ENCODE measurements at regions not wholly inside any gene's neighbourhood (a gene's known extent, or its start where the extent isn't known, plus 50 kb on each side); places are given as distances from the start of the nearest gene placed in this dataset.
A peak's percentile ranks its signal among the peaks of the same experiment; 100 is the strongest.

GRCh38 chr1:222890716-222891115, 75.9 kb downstream of the DISP1 start:
- H3K4me1 ChIP-seq (ENCODE audit: control insufficient read depth, insufficient read depth, low read depth, low read length), result peaks cover 3% of the 10 kb centered on the region

DNA sequence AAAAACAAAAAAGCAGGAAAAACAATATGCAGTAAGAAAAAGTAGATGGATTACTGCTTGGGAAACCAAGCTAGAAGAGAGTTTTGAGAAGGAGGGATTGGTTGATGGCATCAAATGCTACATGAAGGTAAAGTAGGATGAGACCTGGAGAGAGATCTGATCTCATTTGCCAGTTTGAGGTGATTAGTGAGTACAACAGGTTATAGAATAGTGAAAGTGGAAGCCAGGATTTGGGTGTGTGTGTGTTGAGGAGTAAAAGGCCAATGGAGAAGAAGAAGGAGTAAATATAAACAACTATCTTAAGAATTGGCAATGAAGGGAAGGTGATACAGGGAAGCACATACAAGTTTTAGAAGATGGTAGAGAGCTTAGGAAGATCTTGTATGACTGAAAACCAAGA, 76.7 kb downstream of the DISP1 start:
- H2BK120ac ChIP-seq (ENCODE audit: low read depth, low read length), result no peak overlapping the region
- H3K4me2 ChIP-seq (ENCODE audit: low read length, poor library complexity, severe bottlenecking), result no peak overlapping the region
- H3K79me1 ChIP-seq (replicated peaks; ENCODE audit: low read length, poor library complexity, severe bottlenecking), result peaks cover 17% of the 10 kb centered on the region
- peak overlapping the region; percentile 60 for H3K27ac ChIP-seq (ENCODE audit: low read length, poor library complexity, severe bottlenecking)
- peaks cover 0 to 4% of the 10 kb centered on the region in 2 experiments for H3K36me3 ChIP-seq (ENCODE audit: control insufficient read depth in 1 of 2, insufficient read depth in 2 of 2, low read depth in 1 of 2, low read length in 2 of 2)
- H2BK12ac ChIP-seq (ENCODE audit: low read length in 2 of 2), result no peak overlapping the region
- H3K9ac ChIP-seq (ENCODE audit: low read length), result no peak overlapping the region
- H3K23ac ChIP-seq (ENCODE audit: low read length in 2 of 2), result no peak overlapping the region
- peak; percentile 18 for DNase-seq
- no peak overlapping the region for H4K8ac ChIP-seq (ENCODE audit: low read length)
- no peak overlapping the region for H4K91ac ChIP-seq (ENCODE audit: low read length)
- H3K4me3 ChIP-seq (ENCODE audit: insufficient read depth in 1 of 2, low read depth in 1 of 2, low read length in 2 of 2), result no peak overlapping the region
- peak overlapping the region in 1 of 2 experiments; percentile 1 for H3K18ac ChIP-seq (ENCODE audit: low read depth in 1 of 2, low read length in 2 of 2)
- H3K4ac ChIP-seq (ENCODE audit: low read depth in 1 of 2, low read length in 2 of 2), result no peak overlapping the region
- H2BK5ac ChIP-seq (ENCODE audit: low read depth, low read length, poor library complexity, severe bottlenecking), result peak overlapping the region; percentile 31
- no peak overlapping the region for H2BK15ac ChIP-seq (ENCODE audit: low read depth, poor library complexity, severe bottlenecking)
- no peak overlapping the region for H2AFZ ChIP-seq (ENCODE audit: low read depth, low read length)
- H3K27me3 ChIP-seq (ENCODE audit: control insufficient read depth in 1 of 2, insufficient read depth in 1 of 2, low read length in 2 of 2), result no peaks in the 10 kb centered on the region
- peaks cover 3% of the 10 kb centered on the region for H3K4me1 ChIP-seq (ENCODE audit: control insufficient read depth, insufficient read depth, low read depth, low read length)
- H2AK5ac ChIP-seq (ENCODE audit: low read length, severe bottlenecking), result no peak overlapping the region
- H3K14ac ChIP-seq (ENCODE audit: low read length in 2 of 2), result no peak overlapping the region
- H3K9me3 ChIP-seq (ENCODE audit: control insufficient read depth, low read length), result no peaks in the 10 kb centered on the region

More at GRCh38 chr1:222890716-222891115, 75.9 kb downstream of the DISP1 start:
- Histone ChIP-seq H3K9me3 (ENCODE audit: control insufficient read depth, low read length) (no peaks in the 10 kb centered on the region), H3K36me3 (ENCODE audit: control insufficient read depth in 1 of 2, insufficient read depth in 2 of 2, low read depth in 1 of 2, low read length in 2 of 2) (peaks cover 4 to 6% of the 10 kb centered on the region in 2 experiments), H4K8ac (ENCODE audit: low read length) (no peak overlapping the region), H2BK5ac (ENCODE audit: low read depth, low read length, poor library complexity, severe bottlenecking) (no peak overlapping the region), H3K27me3 (ENCODE audit: control insufficient read depth in 1 of 2, insufficient read depth in 1 of 2, low read length in 2 of 2) (no peaks in the 10 kb centered on the region), H4K91ac (ENCODE audit: low read length) (no peak overlapping the region), H2BK15ac (ENCODE audit: low read depth, poor library complexity, severe bottlenecking) (no peak overlapping the region), H3K79me1 (replicated peaks; ENCODE audit: low read length, poor library complexity, severe bottlenecking) (peaks cover 15% of the 10 kb centered on the region), H3K18ac (ENCODE audit: low read depth in 1 of 2, low read length in 2 of 2) (no peak overlapping the region), H2BK120ac (ENCODE audit: low read depth, low read length) (no peak overlapping the region), H3K27ac (ENCODE audit: low read length, poor library complexity, severe bottlenecking) (no peak overlapping the region), H2BK12ac (ENCODE audit: low read length in 2 of 2) (no peak overlapping the region), H2AK5ac (ENCODE audit: low read length, severe bottlenecking) (no peak overlapping the region), H2AFZ (ENCODE audit: low read depth, low read length) (no peak overlapping the region), H3K4me2 (ENCODE audit: low read length, poor library complexity, severe bottlenecking) (no peak overlapping the region), H3K9ac (ENCODE audit: low read length) (no peak overlapping the region), H3K4me3 (ENCODE audit: insufficient read depth in 1 of 2, low read depth in 1 of 2, low read length in 2 of 2) (no peak overlapping the region), H3K4ac (ENCODE audit: low read depth in 1 of 2, low read length in 2 of 2) (no peak overlapping the region), H3K14ac (ENCODE audit: low read length in 2 of 2) (no peak overlapping the region), H3K23ac (ENCODE audit: low read length in 2 of 2) (no peak overlapping the region)
- WGBS, result 100% methylated on average over 1 of the region's 2 CpGs
- DNase-seq, result no peak

- no peak overlapping the region for H3K23ac ChIP-seq (ENCODE audit: low read length in 2 of 2)
- no peak overlapping the region for H2BK15ac ChIP-seq (ENCODE audit: low read depth, poor library complexity, severe bottlenecking)
- no peak overlapping the region for H3K14ac ChIP-seq (ENCODE audit: low read length in 2 of 2)
- H3K27me3 ChIP-seq (ENCODE audit: control insufficient read depth in 1 of 2, insufficient read depth in 1 of 2, low read length in 2 of 2), result no peaks in the 10 kb centered on the region
- no peak overlapping the region for H4K91ac ChIP-seq (ENCODE audit: low read length)
- H2BK5ac ChIP-seq (ENCODE audit: low read depth, low read length, poor library complexity, severe bottlenecking), result no peak overlapping the region
- peaks cover 17% of the 10 kb centered on the region for H3K79me1 ChIP-seq (replicated peaks; ENCODE audit: low read length, poor library complexity, severe bottlenecking)
- no peaks in the 10 kb centered on the region for H3K9me3 ChIP-seq (ENCODE audit: control insufficient read depth, low read length)
- no peak overlapping the region for H2BK120ac ChIP-seq (ENCODE audit: low read depth, low read length)
- H3K4me2 ChIP-seq (ENCODE audit: low read length, poor library complexity, severe bottlenecking), result peak overlapping the region; percentile 63
- H2BK12ac ChIP-seq (ENCODE audit: low read length in 2 of 2), result no peak overlapping the region
- H3K4me3 ChIP-seq (ENCODE audit: insufficient read depth in 1 of 2, low read depth in 1 of 2, low read length in 2 of 2), result no peak overlapping the region
- peak overlapping the region; percentile 60 for H3K27ac ChIP-seq (ENCODE audit: low read length, poor library complexity, severe bottlenecking)
- H3K4me1 ChIP-seq (ENCODE audit: control insufficient read depth, insufficient read depth, low read depth, low read length), result peaks cover 3% of the 10 kb centered on the region
- DNase-seq, result peak; percentile 93
- no peak overlapping the region for H2AK5ac ChIP-seq (ENCODE audit: low read length, severe bottlenecking)
- no peak overlapping the region for H2AFZ ChIP-seq (ENCODE audit: low read depth, low read length)
- H3K4ac ChIP-seq (ENCODE audit: low read depth in 1 of 2, low read length in 2 of 2), result no peak overlapping the region
- H3K18ac ChIP-seq (ENCODE audit: low read depth in 1 of 2, low read length in 2 of 2), result no peak overlapping the region
- H3K9ac ChIP-seq (ENCODE audit: low read length), result no peak overlapping the region
- H4K8ac ChIP-seq (ENCODE audit: low read length), result no peak overlapping the region
- WGBS, result 45% methylated on average over 5 of the region's 8 CpGs
- H3K36me3 ChIP-seq (ENCODE audit: control insufficient read depth in 1 of 2, insufficient read depth in 2 of 2, low read depth in 1 of 2, low read length in 2 of 2), result peaks cover 0 to 4% of the 10 kb centered on the region in 2 experiments
Observed at GRCh38 chr1:222892137-222892769, 77.4 kb downstream of the DISP1 start.

GRCh38 chr1:222893255-222893654, 78.4 kb downstream of the DISP1 start:
- no peak overlapping the region for H3K23ac ChIP-seq (ENCODE audit: low read length in 2 of 2)
- H3K4me2 ChIP-seq (ENCODE audit: low read length, poor library complexity, severe bottlenecking), result no peak overlapping the region
- H3K9ac ChIP-seq (ENCODE audit: low read length), result no peak overlapping the region
- H2BK12ac ChIP-seq (ENCODE audit: low read length in 2 of 2), result peak overlapping the region; percentile 6 to 23
- no peak overlapping the region for H3K27ac ChIP-seq (ENCODE audit: low read length, poor library complexity, severe bottlenecking)
- peaks cover 0 to 4% of the 10 kb centered on the region in 2 experiments for H3K36me3 ChIP-seq (ENCODE audit: control insufficient read depth in 1 of 2, insufficient read depth in 2 of 2, low read depth in 1 of 2, low read length in 2 of 2)
- no peak overlapping the region for H2AFZ ChIP-seq (ENCODE audit: low read depth, low read length)
- H3K9me3 ChIP-seq (ENCODE audit: control insufficient read depth, low read length), result no peaks in the 10 kb centered on the region
- H2AK5ac ChIP-seq (ENCODE audit: low read length, severe bottlenecking), result no peak overlapping the region
- no peak overlapping the region for H4K8ac ChIP-seq (ENCODE audit: low read length)
- H2BK5ac ChIP-seq (ENCODE audit: low read depth, low read length, poor library complexity, severe bottlenecking), result no peak overlapping the region
- H3K4me3 ChIP-seq (ENCODE audit: insufficient read depth in 1 of 2, low read depth in 1 of 2, low read length in 2 of 2), result no peak overlapping the region
- H3K4me1 ChIP-seq (ENCODE audit: control insufficient read depth, insufficient read depth, low read depth, low read length), result peaks cover 3% of the 10 kb centered on the region
- 97% methylated on average over 13 of the region's 13 CpGs for WGBS
- peak overlapping the region; percentile 0 to 11 for H3K18ac ChIP-seq (ENCODE audit: low read depth in 1 of 2, low read length in 2 of 2)
- H2BK15ac ChIP-seq (ENCODE audit: low read depth, poor library complexity, severe bottlenecking), result peak overlapping the region; percentile 6
- no peak overlapping the region for H2BK120ac ChIP-seq (ENCODE audit: low read depth, low read length)
- H4K91ac ChIP-seq (ENCODE audit: low read length), result peak overlapping the region; percentile 74
- no peaks in the 10 kb centered on the region for H3K27me3 ChIP-seq (ENCODE audit: control insufficient read depth in 1 of 2, insufficient read depth in 1 of 2, low read length in 2 of 2)
- peak overlapping the region in 1 of 2 experiments; percentile 4 for H3K4ac ChIP-seq (ENCODE audit: low read depth in 1 of 2, low read length in 2 of 2)
- no peak for DNase-seq
- peaks cover 17% of the 10 kb centered on the region for H3K79me1 ChIP-seq (replicated peaks; ENCODE audit: low read length, poor library complexity, severe bottlenecking)
- no peak overlapping the region for H3K14ac ChIP-seq (ENCODE audit: low read length in 2 of 2)

Measured in mesenchymal stem cell (in vitro differentiated cells and primary cell).